ENCODE measurements at regions not wholly inside any gene's neighbourhood (a gene's known extent, or its start where the extent isn't known, plus 50 kb on each side); places are given as distances from the start of the nearest gene placed in this dataset.

GRCh38 chr3:87780811-87781210, 278.0 kb downstream of the CGGBP1 start:
- H3K27ac ChIP-seq (ENCODE audit: extremely low read depth, low read depth, low read length), result no peak overlapping the region
- ChIA-PET POLR2A (no interaction called here), CTCF (ENCODE audit: low intra/inter-chr PET ratio) (no interaction called here)
- no peaks in the 10 kb centered on the region for H3K36me3 ChIP-seq (ENCODE audit: control insufficient read depth, insufficient read depth, low read length)
- in situ Hi-C loops (cut with MboI) (no loop called here), intact Hi-C loops (cut with micrococcal nuclease) (no loop called here)
- H3K9me3 ChIP-seq (replicated peaks; ENCODE audit: control insufficient read depth, insufficient read depth, low read depth, low read length), result no peaks in the 10 kb centered on the region
- TF ChIP-seq HDAC1 (IDR thresholded peaks at IDR 0.05), result no peak
- no peak for TF ChIP-seq ZNF75A (CRISPR knock-in tag; IDR thresholded peaks at IDR 0.05)
- no peak for TF ChIP-seq JUND (IDR thresholded peaks at IDR 0.05; ENCODE audit: borderline replicate concordance, low read depth, low read length)
- TF ChIP-seq JUND (tag; IDR thresholded peaks at IDR 0.05; ENCODE audit: borderline replicate concordance, low read depth, low read length), result no peak
- no peak for TF ChIP-seq STAT6 (CRISPR knock-in tag; IDR thresholded peaks at IDR 0.05)
- TF ChIP-seq CCNT2 (IDR thresholded peaks at IDR 0.05; ENCODE audit: borderline replicate concordance, extremely low read depth, insufficient read length, low read depth, low read length), result no peak
- no peak for TF ChIP-seq TAF7 (tag; IDR thresholded peaks at IDR 0.05)
- no peak for TF ChIP-seq ZNF23 (CRISPR knock-in tag; IDR thresholded peaks at IDR 0.05)
- TF ChIP-seq MAFK (IDR thresholded peaks at IDR 0.05; ENCODE audit: low read length), result no peak
- no peak for TF ChIP-seq DMBX1 (CRISPR knock-in tag; IDR thresholded peaks at IDR 0.05; ENCODE audit: borderline replicate concordance)
- TF ChIP-seq PTTG1 (tag; IDR thresholded peaks at IDR 0.05; ENCODE audit: low read depth), result no peak
- no peak overlapping the region for H3K4me3 ChIP-seq
- DNase-seq (ENCODE audit: extremely low read depth in 1 of 4, low spot score in 3 of 4), result no peak
- no peaks in the 10 kb centered on the region for H3K27me3 ChIP-seq (ENCODE audit: control insufficient read depth in 2 of 2, insufficient read depth in 2 of 2, low read length in 2 of 2)
- H3K9me1 ChIP-seq (ENCODE audit: control insufficient read depth, insufficient read depth, low read length), result no peaks in the 10 kb centered on the region
- H2AFZ ChIP-seq (ENCODE audit: low read depth, low read length), result no peak overlapping the region
- H3K9ac ChIP-seq (ENCODE audit: insufficient read depth in 1 of 2, low read depth in 2 of 2, low read length in 2 of 2), result no peak overlapping the region
- no peak for ATAC-seq
- BruUV-seq (replicated peaks), result no TSS peak
- no peak for FAIRE-seq
- H3K4me1 ChIP-seq (replicated peaks in 1 of 2; ENCODE audit: control insufficient read depth in 2 of 2, insufficient read depth in 2 of 2, low read length in 2 of 2), result no peaks in the 10 kb centered on the region
- no peaks in the 10 kb centered on the region for H3K79me2 ChIP-seq (ENCODE audit: control insufficient read depth, insufficient read depth, low read length)
- no peak overlapping the region for H3K4me2 ChIP-seq (ENCODE audit: insufficient read depth, low read length)
- no peaks in the 10 kb centered on the region for H4K20me1 ChIP-seq (replicated peaks; ENCODE audit: control insufficient read depth, insufficient read depth, low read length)
- WGBS (ENCODE audit: insufficient coverage, low coverage, missing lambda C conversion rate), result 78% methylated on average over 2 of the region's 2 CpGs
